ENCODE measurements at regions not wholly inside any gene's neighbourhood (a gene's known extent, or its start where the extent isn't known, plus 50 kb on each side); places are given as distances from the start of the nearest gene placed in this dataset.

GRCh38 chr3:76866729-76867408 lies 173.0 kb upstream of the ROBO2 start:
- no peak for DNase-seq (ENCODE audit: low read depth in 2 of 2)
- no peak for TF ChIP-seq CTCF (IDR thresholded peaks at IDR 0.05; ENCODE audit: low read depth, low read length)
- no peak overlapping the region for H3K4me3 ChIP-seq (replicated peaks in 1 of 2; ENCODE audit: low read depth in 2 of 2, low read length in 2 of 2)

- DNase-seq (ENCODE audit: low read depth in 2 of 2) = no peak
- TF ChIP-seq CTCF (IDR thresholded peaks at IDR 0.05; ENCODE audit: low read depth, low read length) = no peak
- no peak overlapping the region for H3K4me3 ChIP-seq (replicated peaks in 1 of 2; ENCODE audit: low read depth in 2 of 2, low read length in 2 of 2)
Measured at GRCh38 chr3:76869726-76870384, 170.0 kb upstream of the ROBO2 start.

- TF ChIP-seq CTCF (IDR thresholded peaks at IDR 0.05; ENCODE audit: low read depth, low read length) = no peak
- no peak overlapping the region for H3K4me3 ChIP-seq (replicated peaks in 1 of 2; ENCODE audit: low read depth in 2 of 2, low read length in 2 of 2)
- DNase-seq (ENCODE audit: low read depth in 2 of 2) = no peak
Measured at GRCh38 chr3:76871655-76872054, 168.2 kb upstream of the ROBO2 start.

GRCh38 chr3:76872999-76873398 lies 166.9 kb upstream of the ROBO2 start:
- H3K4me3 ChIP-seq (replicated peaks in 1 of 2; ENCODE audit: low read depth in 2 of 2, low read length in 2 of 2) = no peak overlapping the region
- TF ChIP-seq CTCF (IDR thresholded peaks at IDR 0.05; ENCODE audit: low read depth, low read length) = no peak
- no peak for DNase-seq (ENCODE audit: low read depth in 2 of 2)

- H3K4me3 ChIP-seq (replicated peaks in 1 of 2; ENCODE audit: low read depth in 2 of 2, low read length in 2 of 2) = no peak overlapping the region
- no peak for TF ChIP-seq CTCF (IDR thresholded peaks at IDR 0.05; ENCODE audit: low read depth, low read length)
- DNase-seq (ENCODE audit: low read depth in 2 of 2) = no peak
Measured at GRCh38 chr3:76873532-76874242, 166.2 kb upstream of the ROBO2 start.

- TF ChIP-seq CTCF (IDR thresholded peaks at IDR 0.05; ENCODE audit: low read depth, low read length) = no peak
- H3K4me3 ChIP-seq (replicated peaks in 1 of 2; ENCODE audit: low read depth in 2 of 2, low read length in 2 of 2) = no peak overlapping the region
- DNase-seq (ENCODE audit: low read depth in 2 of 2) = no peak
Measured at GRCh38 chr3:76879959-76880358, 159.9 kb upstream of the ROBO2 start.

All from cardiac fibroblast (primary cell).